ENCODE measurements at regions not wholly inside any gene's neighbourhood (a gene's known extent, or its start where the extent isn't known, plus 50 kb on each side); places are given as distances from the start of the nearest gene placed in this dataset.
A peak's percentile ranks its signal among the peaks of the same experiment; 100 is the strongest.
"Not testable (repeated sequence)": the region's sequence is repeated elsewhere in the genome, so short reads cannot be mapped to it uniquely, and the experiment has no call there.

- H3K27ac ChIP-seq (ENCODE audit: low read depth, low read length): peak overlapping the region; percentile 55
Observed at GRCh38 chr9:41075671-41076070, 52.8 kb downstream of the FOXD4L6 start.

GRCh38 chr9:41074356-41074942 lies 54.0 kb downstream of the FOXD4L6 start:
- not testable (repeated sequence) for H3K27me3 ChIP-seq (ENCODE audit: insufficient read depth, low read length); H3K36me3 ChIP-seq (ENCODE audit: insufficient read depth, low read length); H3K79me2 ChIP-seq (ENCODE audit: control insufficient read depth, insufficient read depth, low read length, unreplicated experiment); H3K4me1 ChIP-seq (ENCODE audit: control insufficient read depth, insufficient read depth, low read length, unreplicated experiment)
- Histone ChIP-seq H2AFZ (ENCODE audit: low read length, unreplicated experiment) (peak overlapping the region; percentile 57), H3K27ac (ENCODE audit: low read depth, low read length) (peak overlapping the region; percentile 55), H3K4me3 (ENCODE audit: low read depth, low read length) (peak overlapping the region; percentile 86)

More at GRCh38 chr9:41075671-41076070, 52.8 kb downstream of the FOXD4L6 start:
- not testable (repeated sequence) for H3K27me3 ChIP-seq (ENCODE audit: insufficient read depth, low read length); H3K4me1 ChIP-seq (ENCODE audit: control insufficient read depth, insufficient read depth, low read length, unreplicated experiment); H3K36me3 ChIP-seq (ENCODE audit: insufficient read depth, low read length); H2AFZ ChIP-seq (ENCODE audit: low read length, unreplicated experiment); H3K79me2 ChIP-seq (ENCODE audit: control insufficient read depth, insufficient read depth, low read length, unreplicated experiment)
- H3K4me3 ChIP-seq (ENCODE audit: low read depth, low read length): 0 out of 2 replicates have a peak overlapping the region, but pooled peaks have one; percentile 86

GRCh38 chr9:41073471-41074243 lies 54.8 kb downstream of the FOXD4L6 start:
- not testable (repeated sequence) for H3K27me3 ChIP-seq (ENCODE audit: insufficient read depth, low read length); H2AFZ ChIP-seq (ENCODE audit: low read length, unreplicated experiment); H3K36me3 ChIP-seq (ENCODE audit: insufficient read depth, low read length); H3K4me1 ChIP-seq (ENCODE audit: control insufficient read depth, insufficient read depth, low read length, unreplicated experiment); H3K27ac ChIP-seq (ENCODE audit: low read depth, low read length); H3K79me2 ChIP-seq (ENCODE audit: control insufficient read depth, insufficient read depth, low read length, unreplicated experiment)
- H3K4me3 ChIP-seq (ENCODE audit: low read depth, low read length): peak overlapping the region; percentile 86

- not testable (repeated sequence) for H2AFZ ChIP-seq (ENCODE audit: low read length, unreplicated experiment); H3K4me1 ChIP-seq (ENCODE audit: control insufficient read depth, insufficient read depth, low read length, unreplicated experiment); H3K27ac ChIP-seq (ENCODE audit: low read depth, low read length); H3K4me3 ChIP-seq (ENCODE audit: low read depth, low read length); H3K36me3 ChIP-seq (ENCODE audit: insufficient read depth, low read length); H3K79me2 ChIP-seq (ENCODE audit: control insufficient read depth, insufficient read depth, low read length, unreplicated experiment); H3K27me3 ChIP-seq (ENCODE audit: insufficient read depth, low read length)
Observed at GRCh38 chr9:41064125-41064795, 64.2 kb downstream of the FOXD4L6 start.

GRCh38 chr9:41063243-41063642 lies 65.2 kb downstream of the FOXD4L6 start:
- not testable (repeated sequence) for H3K36me3 ChIP-seq (ENCODE audit: insufficient read depth, low read length); H2AFZ ChIP-seq (ENCODE audit: low read length, unreplicated experiment); H3K4me3 ChIP-seq (ENCODE audit: low read depth, low read length); H3K27me3 ChIP-seq (ENCODE audit: insufficient read depth, low read length); H3K4me1 ChIP-seq (ENCODE audit: control insufficient read depth, insufficient read depth, low read length, unreplicated experiment); H3K79me2 ChIP-seq (ENCODE audit: control insufficient read depth, insufficient read depth, low read length, unreplicated experiment); H3K27ac ChIP-seq (ENCODE audit: low read depth, low read length)

- H3K79me2 ChIP-seq (ENCODE audit: control insufficient read depth, insufficient read depth, low read length, unreplicated experiment); H3K4me1 ChIP-seq (ENCODE audit: control insufficient read depth, insufficient read depth, low read length, unreplicated experiment); H3K36me3 ChIP-seq (ENCODE audit: insufficient read depth, low read length); H3K27me3 ChIP-seq (ENCODE audit: insufficient read depth, low read length); H3K27ac ChIP-seq (ENCODE audit: low read depth, low read length); H3K4me3 ChIP-seq (ENCODE audit: low read depth, low read length); H2AFZ ChIP-seq (ENCODE audit: low read length, unreplicated experiment): not testable (repeated sequence)
Observed at GRCh38 chr9:41059603-41060002, 68.9 kb downstream of the FOXD4L6 start.

- H2AFZ ChIP-seq (ENCODE audit: low read length, unreplicated experiment); H3K27me3 ChIP-seq (ENCODE audit: insufficient read depth, low read length); H3K4me1 ChIP-seq (ENCODE audit: control insufficient read depth, insufficient read depth, low read length, unreplicated experiment); H3K4me3 ChIP-seq (ENCODE audit: low read depth, low read length); H3K36me3 ChIP-seq (ENCODE audit: insufficient read depth, low read length); H3K27ac ChIP-seq (ENCODE audit: low read depth, low read length); H3K79me2 ChIP-seq (ENCODE audit: control insufficient read depth, insufficient read depth, low read length, unreplicated experiment): not testable (repeated sequence)
Observed at GRCh38 chr9:41053666-41054363, 74.7 kb downstream of the FOXD4L6 start.

GRCh38 chr9:41048672-41049071 lies 79.8 kb downstream of the FOXD4L6 start:
- not testable (repeated sequence) for H2AFZ ChIP-seq (ENCODE audit: low read length, unreplicated experiment); H3K79me2 ChIP-seq (ENCODE audit: control insufficient read depth, insufficient read depth, low read length, unreplicated experiment); H3K27ac ChIP-seq (ENCODE audit: low read depth, low read length); H3K4me1 ChIP-seq (ENCODE audit: control insufficient read depth, insufficient read depth, low read length, unreplicated experiment); H3K4me3 ChIP-seq (ENCODE audit: low read depth, low read length); H3K27me3 ChIP-seq (ENCODE audit: insufficient read depth, low read length); H3K36me3 ChIP-seq (ENCODE audit: insufficient read depth, low read length)

GRCh38 chr9:41047792-41048191 lies 80.7 kb downstream of the FOXD4L6 start:
- not testable (repeated sequence) for H3K36me3 ChIP-seq (ENCODE audit: insufficient read depth, low read length); H3K4me1 ChIP-seq (ENCODE audit: control insufficient read depth, insufficient read depth, low read length, unreplicated experiment); H3K79me2 ChIP-seq (ENCODE audit: control insufficient read depth, insufficient read depth, low read length, unreplicated experiment); H3K27ac ChIP-seq (ENCODE audit: low read depth, low read length); H3K27me3 ChIP-seq (ENCODE audit: insufficient read depth, low read length); H2AFZ ChIP-seq (ENCODE audit: low read length, unreplicated experiment); H3K4me3 ChIP-seq (ENCODE audit: low read depth, low read length)

- H3K36me3 ChIP-seq (ENCODE audit: insufficient read depth, low read length): 0 out of 2 replicates have a peak, but pooled peaks cover 15% of the 10 kb centered on the region
- H3K4me3 ChIP-seq (ENCODE audit: low read depth, low read length); H3K4me1 ChIP-seq (ENCODE audit: control insufficient read depth, insufficient read depth, low read length, unreplicated experiment); H3K79me2 ChIP-seq (ENCODE audit: control insufficient read depth, insufficient read depth, low read length, unreplicated experiment); H2AFZ ChIP-seq (ENCODE audit: low read length, unreplicated experiment); H3K27me3 ChIP-seq (ENCODE audit: insufficient read depth, low read length); H3K27ac ChIP-seq (ENCODE audit: low read depth, low read length): not testable (repeated sequence)
Observed at GRCh38 chr9:41044930-41045329, 83.6 kb downstream of the FOXD4L6 start.
